CD4-positive, CD25-positive, alpha-beta regulatory T cell (primary cell): ENCODE measurements at regions not wholly inside any gene's neighbourhood (a gene's known extent, or its start where the extent isn't known, plus 50 kb on each side); places are given as distances from the start of the nearest gene placed in this dataset.

Source experiments
- ATAC-seq, 2 donors: fragments of 150-1000 bp; cut with Tn5 transposase; one replicate each; pipeline ENCODE4 v1.10.0; 2021; ENCODE audit warnings: low read depth in 2 of 2, moderate number of reproducible peaks in 2 of 2, moderate library complexity in 1 of 2
- DNase-seq, 3 donors: peaks; one replicate each; pipeline versions ENCODE4 v3.0.0 to v3.0.0-alpha.2; 2012 to 2022; ENCODE audit warnings: mixed read lengths in 1 of 3
- H3K27ac ChIP-seq: one replicate; pipeline ENCODE4 v1.7.0; 2013; ENCODE audit warnings: mild to moderate bottlenecking, low read length; ENCODE audit not compliant: insufficient read depth, poor library complexity, severe bottlenecking
- H3K27me3 ChIP-seq: one replicate; pipeline ENCODE4 v1.7.0; 2013; ENCODE audit warnings: low read length; ENCODE audit not compliant: control insufficient read depth, insufficient read depth
- H3K36me3 ChIP-seq: one replicate; pipeline ENCODE4 v1.7.0; 2013; ENCODE audit warnings: mild to moderate bottlenecking, low read length, moderate library complexity; ENCODE audit not compliant: control insufficient read depth, insufficient read depth
- H3K4me1 ChIP-seq: 2 replicates; pipeline ENCODE4 v1.7.0; 2013; ENCODE audit warnings: mild to moderate bottlenecking, low read length; ENCODE audit not compliant: insufficient read depth, control insufficient read depth, poor library complexity, severe bottlenecking
- H3K4me3 ChIP-seq: one replicate; pipeline ENCODE4 v1.7.0; 2013; ENCODE audit warnings: low read depth, mild to moderate bottlenecking, low read length, moderate library complexity
- H3K9me3 ChIP-seq, 2 experiments: 1 replicate in 1 of 2; 2 replicates in 1 of 2; pipeline ENCODE4 v1.7.0; 2013; ENCODE audit warnings: low read length in 2 of 2, mild to moderate bottlenecking in 1 of 2, moderate library complexity in 1 of 2; ENCODE audit not compliant: control insufficient read depth in 2 of 2
- H3K27ac Mint-ChIP-seq, 3 donors: one replicate each; pipeline ENCODE4 v1.8.0; 2020 to 2022; ENCODE audit warnings: mild to moderate bottlenecking in 3 of 3, mixed read lengths in 3 of 3, moderate library complexity in 2 of 3
- H3K27me3 Mint-ChIP-seq: one replicate; pipeline ENCODE4 v1.8.0; 2022; ENCODE audit warnings: mild to moderate bottlenecking, mixed read lengths
- H3K36me3 Mint-ChIP-seq: one replicate; pipeline ENCODE4 v1.8.0; 2020; ENCODE audit warnings: mixed read lengths
- H3K4me1 Mint-ChIP-seq, 4 donors: one replicate each; pipeline ENCODE4 v1.8.0; 2020 to 2022; ENCODE audit warnings: mixed read lengths in 4 of 4, mild to moderate bottlenecking in 1 of 4
- H3K4me3 Mint-ChIP-seq, 4 donors: one replicate each; pipeline ENCODE4 v1.8.0; 2020 to 2022; ENCODE audit warnings: mild to moderate bottlenecking in 4 of 4, mixed read lengths in 4 of 4, moderate library complexity in 3 of 4
- H3K9me3 Mint-ChIP-seq, 7 donors: one replicate each; pipeline ENCODE4 v1.8.0; 2020 to 2022; ENCODE audit warnings: mixed read lengths in 7 of 7, mild to moderate bottlenecking in 3 of 7, moderate library complexity in 2 of 7

DNA sequence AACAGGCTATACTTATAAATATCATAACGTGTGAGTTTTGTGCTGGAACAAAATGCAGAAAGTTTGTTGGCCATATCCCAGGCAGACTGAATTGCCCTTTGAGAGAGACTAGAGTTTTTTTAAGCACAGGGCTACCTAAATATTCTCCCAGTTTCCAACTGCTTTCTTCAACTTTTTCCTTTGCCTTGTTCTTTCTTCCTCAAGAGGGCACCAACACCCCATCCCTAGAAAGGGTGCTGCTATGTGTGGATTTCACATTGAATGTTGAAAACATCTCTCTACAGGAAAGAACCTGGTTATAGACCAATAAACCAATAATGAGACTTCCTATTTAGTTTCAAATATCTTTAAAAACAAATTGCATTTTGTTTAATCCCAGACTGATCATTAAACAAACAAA, 87.9 kb downstream of the ICOS start:
- Histone ChIP-seq H3K27ac (no peak overlapping the region), H3K4me3 (no peak overlapping the region), H3K4me1 (peaks cover 24% of the 10 kb centered on the region), H3K36me3 (no peaks in the 10 kb centered on the region), H3K9me3 (no peaks in the 10 kb centered on the region), H3K27me3 (no peaks in the 10 kb centered on the region)
- H3K9me3 Mint-ChIP-seq, result peaks cover 0 to 8% (median 2%) of the 10 kb centered on the region in 7 donors
- DNase-seq (peak in 1 of 3 donors; percentile 57), ATAC-seq (no peak)
- H3K27me3 Mint-ChIP-seq, result no peaks in the 10 kb centered on the region
- peaks cover 33 to 57% (median 44%) of the 10 kb centered on the region in 4 donors for H3K4me1 Mint-ChIP-seq
- H3K4me3 Mint-ChIP-seq, result peak overlapping the region in 1 of 4 donors; percentile 39
- H3K36me3 Mint-ChIP-seq, result no peaks in the 10 kb centered on the region
- H3K27ac Mint-ChIP-seq, result peak overlapping the region in 1 of 3 donors; percentile 78

DNA sequence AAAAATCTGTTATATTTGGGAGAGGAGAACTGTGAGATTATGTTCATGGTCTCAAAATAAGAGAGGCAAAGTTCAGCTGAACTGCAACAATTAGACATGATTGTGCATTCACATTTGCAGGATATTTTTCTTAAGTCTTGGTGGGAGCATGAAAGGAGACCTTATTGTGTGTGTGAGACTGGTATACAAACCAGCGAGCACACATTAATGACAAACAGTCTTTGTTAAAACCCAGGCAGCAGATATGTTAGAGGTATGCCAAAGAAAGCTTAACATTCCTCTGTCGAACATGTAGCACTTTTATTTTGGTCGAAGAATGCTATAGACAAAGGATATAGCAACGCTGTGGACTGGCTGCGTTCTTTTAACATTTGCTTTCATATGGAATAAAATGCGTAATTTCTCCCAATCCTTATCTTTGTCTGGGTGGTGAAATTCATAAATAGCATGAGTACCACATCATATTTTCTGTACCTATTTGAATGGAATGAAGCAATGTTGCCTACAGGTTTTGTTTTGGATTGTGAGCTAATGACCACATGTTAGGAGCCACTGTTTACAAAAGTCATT, 88.4 kb downstream of the ICOS start:
- H3K4me3 ChIP-seq, result no peak overlapping the region
- ATAC-seq (no peak), DNase-seq (no peak)
- peaks cover 29 to 52% (median 40%) of the 10 kb centered on the region in 4 donors for H3K4me1 Mint-ChIP-seq
- no peaks in the 10 kb centered on the region for H3K9me3 ChIP-seq
- peak overlapping the region in 1 of 3 donors; percentile 78 for H3K27ac Mint-ChIP-seq
- H3K4me3 Mint-ChIP-seq, result no peak overlapping the region
- H3K36me3 Mint-ChIP-seq, result no peaks in the 10 kb centered on the region
- H3K36me3 ChIP-seq, result no peaks in the 10 kb centered on the region
- H3K27me3 Mint-ChIP-seq, result no peaks in the 10 kb centered on the region
- no peaks in the 10 kb centered on the region for H3K27me3 ChIP-seq
- peaks cover 0 to 9% (median 2%) of the 10 kb centered on the region in 7 donors for H3K9me3 Mint-ChIP-seq
- peaks cover 20% of the 10 kb centered on the region for H3K4me1 ChIP-seq
- no peak overlapping the region for H3K27ac ChIP-seq

DNA sequence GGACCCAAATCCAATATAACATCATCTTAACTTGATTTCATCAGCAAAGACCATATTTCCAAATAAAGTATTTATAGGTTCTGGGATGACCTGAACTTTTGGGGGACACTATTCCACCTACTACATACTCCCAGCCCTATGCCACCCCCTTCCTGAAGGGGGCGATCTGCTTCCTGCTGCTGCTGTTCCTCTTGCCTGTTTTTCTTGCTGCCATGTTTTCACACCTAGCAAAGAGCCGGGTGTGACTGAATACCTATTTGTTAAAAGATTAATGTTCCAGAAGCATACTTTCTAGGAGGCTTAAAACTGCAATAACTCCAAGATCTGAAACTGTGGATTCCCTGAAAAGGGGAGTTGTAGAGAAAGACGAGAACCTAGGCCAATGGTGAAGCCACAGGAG, 89.7 kb downstream of the ICOS start:
- peaks cover 26 to 50% (median 39%) of the 10 kb centered on the region in 4 donors for H3K4me1 Mint-ChIP-seq
- no peaks in the 10 kb centered on the region for H3K36me3 Mint-ChIP-seq
- ATAC-seq, result no peak
- H3K9me3 Mint-ChIP-seq, result peaks cover 0 to 9% (median 2%) of the 10 kb centered on the region in 7 donors
- H3K4me3 Mint-ChIP-seq, result no peak overlapping the region
- peak overlapping the region; percentile 27 to 94 (median 48) for H3K27ac Mint-ChIP-seq
- H3K4me3 ChIP-seq, result no peak overlapping the region
- peak overlapping the region; percentile 79 for H3K27ac ChIP-seq
- peaks cover 20% of the 10 kb centered on the region for H3K4me1 ChIP-seq
- no peaks in the 10 kb centered on the region for H3K36me3 ChIP-seq
- H3K27me3 Mint-ChIP-seq, result no peaks in the 10 kb centered on the region
- H3K27me3 ChIP-seq, result no peaks in the 10 kb centered on the region
- no peaks in the 10 kb centered on the region for H3K9me3 ChIP-seq
- DNase-seq, result no peak

DNA sequence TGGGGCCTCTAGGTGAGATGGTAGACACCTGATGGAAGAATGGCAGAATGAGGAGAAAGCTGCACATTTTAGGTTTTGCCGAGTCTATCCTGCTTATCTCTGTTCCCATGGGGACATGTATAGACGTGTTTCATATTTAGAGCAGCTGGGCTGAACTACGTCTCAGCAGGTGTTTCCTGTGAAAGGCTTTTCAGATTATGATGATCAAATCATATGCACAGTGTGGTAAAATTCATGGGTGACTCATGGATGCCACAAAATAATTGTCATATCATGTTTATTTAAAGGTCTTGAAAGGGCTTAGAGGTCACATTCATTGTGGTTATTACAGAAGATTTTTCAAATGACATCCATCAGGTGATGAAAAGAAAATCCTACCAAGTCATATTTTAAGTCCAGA, 90.5 kb downstream of the ICOS start:
- H3K27ac ChIP-seq, result peak overlapping the region; percentile 79
- DNase-seq (peak; percentile 29 to 88 (median 71)), ATAC-seq (peak; percentile 93 to 95)
- Mint-ChIP-seq H3K4me3 (peak overlapping the region in 2 of 4 donors; percentile 47 to 68), H3K27ac (peak overlapping the region in 2 of 3 donors; percentile 48 to 94), H3K36me3 (no peaks in the 10 kb centered on the region), H3K27me3 (no peaks in the 10 kb centered on the region), H3K4me1 (peaks cover 26 to 46% (median 36%) of the 10 kb centered on the region in 4 donors), H3K9me3 (peaks cover 0 to 9% (median 2%) of the 10 kb centered on the region in 7 donors)
- H3K9me3 ChIP-seq, result no peaks in the 10 kb centered on the region
- peak overlapping the region; percentile 14 for H3K4me3 ChIP-seq
- H3K36me3 ChIP-seq, result no peaks in the 10 kb centered on the region
- peaks cover 18% of the 10 kb centered on the region for H3K4me1 ChIP-seq
- H3K27me3 ChIP-seq, result no peaks in the 10 kb centered on the region

DNA sequence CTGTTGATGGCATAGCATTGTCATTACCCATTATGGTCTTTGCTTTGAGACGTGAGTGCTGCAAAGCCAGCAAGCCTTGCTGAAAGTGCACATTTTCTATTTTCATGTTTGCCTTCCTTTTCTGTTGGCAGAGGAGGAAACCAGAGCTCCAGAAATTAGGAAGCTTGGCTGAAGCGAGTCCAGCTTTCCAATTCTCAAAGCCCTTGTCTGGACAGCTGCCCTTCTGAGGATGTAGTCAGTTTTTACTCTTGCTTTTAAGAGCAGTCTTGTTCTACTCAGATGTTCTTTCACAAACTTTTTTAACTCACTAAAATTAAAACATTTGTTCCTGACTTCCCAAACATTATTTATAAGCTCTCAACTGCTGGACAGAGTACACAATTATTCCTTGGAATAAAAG, 93.8 kb downstream of the ICOS start:
- DNase-seq (no peak), ATAC-seq (no peak)
- Mint-ChIP-seq H3K9me3 (peaks cover 0 to 9% (median 0%) of the 10 kb centered on the region in 7 donors), H3K36me3 (no peaks in the 10 kb centered on the region), H3K27ac (no peak overlapping the region), H3K4me3 (no peak overlapping the region), H3K27me3 (no peaks in the 10 kb centered on the region), H3K4me1 (peaks cover 6 to 21% (median 17%) of the 10 kb centered on the region in 4 donors)
- peaks cover 9% of the 10 kb centered on the region for H3K4me1 ChIP-seq
- no peaks in the 10 kb centered on the region for H3K36me3 ChIP-seq
- no peak overlapping the region for H3K27ac ChIP-seq
- H3K9me3 ChIP-seq, result no peaks in the 10 kb centered on the region
- H3K27me3 ChIP-seq, result no peaks in the 10 kb centered on the region
- H3K4me3 ChIP-seq, result no peak overlapping the region

DNA sequence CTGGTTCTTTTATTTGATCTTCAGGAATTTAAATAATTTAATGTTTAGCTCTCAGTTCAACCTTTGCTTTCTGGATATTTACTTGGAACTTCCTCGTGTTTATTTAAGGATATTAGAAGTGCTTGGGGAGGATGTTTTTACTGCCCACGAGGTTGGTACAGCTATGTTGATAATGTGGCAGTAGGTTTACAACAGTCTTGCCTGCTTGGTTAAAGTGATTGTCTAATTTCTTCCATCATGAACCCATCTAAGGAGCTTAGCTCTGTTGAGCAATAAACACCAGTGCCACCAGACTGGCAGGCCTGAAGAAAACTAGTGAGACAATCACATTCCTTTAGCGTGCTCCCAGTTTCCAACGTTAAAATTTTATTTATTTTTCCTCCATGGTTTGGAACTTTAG, 94.5 kb downstream of the ICOS start:
- H3K36me3 ChIP-seq, result no peaks in the 10 kb centered on the region
- H3K27ac ChIP-seq, result no peak overlapping the region
- H3K4me1 Mint-ChIP-seq, result peaks cover 6 to 18% (median 14%) of the 10 kb centered on the region in 4 donors
- H3K9me3 ChIP-seq, result no peaks in the 10 kb centered on the region
- peaks cover 9% of the 10 kb centered on the region for H3K4me1 ChIP-seq
- no peak overlapping the region for H3K27ac Mint-ChIP-seq
- H3K27me3 Mint-ChIP-seq, result no peaks in the 10 kb centered on the region
- no peaks in the 10 kb centered on the region for H3K27me3 ChIP-seq
- no peaks in the 10 kb centered on the region for H3K36me3 Mint-ChIP-seq
- DNase-seq (no peak), ATAC-seq (no peak)
- H3K9me3 Mint-ChIP-seq, result peaks cover 0 to 9% (median 1%) of the 10 kb centered on the region in 7 donors
- H3K4me3 ChIP-seq, result no peak overlapping the region
- H3K4me3 Mint-ChIP-seq, result no peak overlapping the region

DNA sequence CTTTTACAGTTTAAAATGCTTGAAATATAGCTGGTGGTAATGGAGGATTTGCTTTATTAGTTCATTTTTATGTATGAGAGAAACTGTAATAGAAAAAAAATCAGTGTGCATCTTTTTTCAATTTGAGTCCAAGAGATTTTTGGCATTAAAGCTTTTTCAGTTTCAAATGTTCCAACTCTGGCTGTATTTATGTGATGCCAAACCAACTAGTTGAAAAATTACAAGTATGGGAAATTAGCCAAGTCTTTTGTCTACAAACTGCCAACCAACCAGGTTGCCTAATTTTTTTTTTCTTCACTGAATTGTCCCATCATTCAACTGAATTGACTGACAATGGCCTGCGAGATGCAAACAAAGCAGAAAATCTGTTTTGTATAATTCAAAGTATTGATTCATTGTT, 95.7 kb downstream of the ICOS start:
- H3K4me3 Mint-ChIP-seq, result no peak overlapping the region
- no peaks in the 10 kb centered on the region for H3K4me1 ChIP-seq
- H3K4me3 ChIP-seq, result no peak overlapping the region
- H3K9me3 Mint-ChIP-seq, result peaks cover 0 to 9% (median 2%) of the 10 kb centered on the region in 7 donors
- ATAC-seq, result no peak
- no peaks in the 10 kb centered on the region for H3K36me3 ChIP-seq
- H3K4me1 Mint-ChIP-seq, result peaks cover 0 to 6% (median 6%) of the 10 kb centered on the region in 4 donors
- H3K27ac ChIP-seq, result no peak overlapping the region
- no peaks in the 10 kb centered on the region for H3K27me3 ChIP-seq
- no peaks in the 10 kb centered on the region for H3K27me3 Mint-ChIP-seq
- no peak for DNase-seq
- no peak overlapping the region for H3K27ac Mint-ChIP-seq
- H3K36me3 Mint-ChIP-seq, result no peaks in the 10 kb centered on the region
- H3K9me3 ChIP-seq, result no peaks in the 10 kb centered on the region
